DMS 273 (cell line): ENCODE measurements at regions not wholly inside any gene's neighbourhood (a gene's known extent, or its start where the extent isn't known, plus 50 kb on each side); places are given as distances from the start of the nearest gene placed in this dataset.
A peak's percentile ranks its signal among the peaks of the same experiment; 100 is the strongest.

Experiments
- DNase-seq: peaks from one replicate; lab custom pipeline; 2025; ENCODE audit not compliant: unreplicated experiment; lab: John Stamatoyannopoulos, UW

DNA sequence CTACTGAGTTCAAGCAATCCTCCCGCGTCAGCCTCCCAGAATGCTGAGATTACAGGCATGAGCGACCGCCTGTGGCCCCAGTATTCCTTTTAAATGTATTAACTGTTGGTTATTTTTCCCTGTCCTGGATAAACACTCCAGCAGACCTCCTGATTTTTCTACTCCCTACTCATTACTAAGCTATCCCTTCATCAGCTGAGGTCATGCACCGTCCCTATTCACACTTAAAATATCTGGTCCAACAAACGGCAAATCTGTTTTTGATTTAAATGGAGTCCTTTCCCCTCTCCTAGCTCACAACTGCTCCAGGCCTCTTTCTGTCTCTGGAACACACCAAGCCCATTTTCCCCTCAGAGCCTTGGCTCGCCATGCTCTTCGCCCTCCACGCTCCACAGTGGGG is 1003.3 kb upstream of the TMEM132C start:
- no peak for DNase-seq

DNA sequence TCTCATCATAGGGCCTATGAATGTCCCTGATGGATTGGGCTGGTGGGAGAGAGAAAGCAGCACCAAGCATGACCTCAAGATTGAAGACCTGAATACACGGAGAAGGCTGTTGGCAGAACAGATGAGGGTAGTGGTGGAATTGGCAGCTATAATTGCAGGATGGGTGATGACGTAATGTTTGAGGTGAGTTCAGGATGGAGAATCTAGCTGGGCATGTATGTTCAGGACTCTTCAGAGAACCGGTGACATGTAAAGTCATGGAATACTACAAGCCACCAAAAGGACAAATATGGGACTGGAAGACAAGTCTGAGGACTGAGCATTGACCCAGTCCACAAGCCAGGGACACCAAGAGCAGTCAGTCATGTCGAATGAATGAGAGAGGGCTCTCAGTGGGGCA is 999.8 kb upstream of the TMEM132C start:
- no peak for DNase-seq

DNA sequence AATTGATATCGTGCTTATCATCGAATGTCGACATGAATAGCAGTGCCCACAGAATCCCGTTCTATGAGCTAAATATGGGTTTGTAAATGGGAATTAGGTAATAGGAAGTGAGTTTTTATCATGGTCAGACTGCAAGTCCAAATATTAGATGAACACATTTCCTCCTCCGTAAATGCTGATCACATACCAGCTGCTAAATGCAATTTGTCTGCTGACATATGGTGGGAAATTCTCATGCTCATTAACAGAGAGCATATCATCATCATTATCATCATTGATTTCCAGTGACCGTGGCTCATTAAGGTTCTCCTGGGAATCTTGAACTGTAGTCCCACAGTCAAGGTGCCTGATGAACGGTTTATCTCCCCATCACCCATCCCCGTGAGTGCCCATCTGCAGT is 998.8 kb upstream of the TMEM132C start:
- no peak for DNase-seq

DNA sequence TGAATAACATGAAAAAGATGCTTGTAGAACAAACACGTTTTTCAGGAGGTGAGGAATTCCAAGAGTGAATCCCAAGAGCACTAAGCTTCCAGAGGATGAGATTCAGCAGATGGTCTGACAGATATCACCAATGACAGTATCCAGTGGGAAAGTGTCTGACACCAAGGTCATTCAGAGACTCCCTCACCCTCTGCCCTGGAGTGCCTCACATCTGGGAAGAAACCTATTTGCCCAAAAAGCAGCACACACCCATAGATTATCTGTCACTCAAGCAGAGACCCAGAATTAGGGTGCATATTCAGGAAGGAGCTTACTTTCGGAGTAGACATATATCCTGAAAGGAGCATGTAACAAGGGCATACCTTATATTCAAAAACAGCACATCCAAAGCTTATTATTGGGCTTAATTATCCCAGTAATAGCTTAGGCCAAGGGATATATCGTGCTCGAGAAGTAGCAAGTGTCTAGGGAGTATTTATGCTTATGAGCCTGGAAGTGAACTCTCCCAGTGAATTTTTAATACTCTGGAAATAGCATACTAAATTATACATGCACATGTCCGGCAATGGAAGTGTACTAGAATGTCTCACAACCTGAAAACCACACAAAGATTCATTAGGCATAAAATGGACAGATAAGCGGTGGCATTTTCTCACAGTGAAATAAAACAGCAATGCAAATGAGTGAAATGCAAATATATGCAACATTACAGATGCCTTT is 998.1 kb upstream of the TMEM132C start:
- DNase-seq: no peak

DNA sequence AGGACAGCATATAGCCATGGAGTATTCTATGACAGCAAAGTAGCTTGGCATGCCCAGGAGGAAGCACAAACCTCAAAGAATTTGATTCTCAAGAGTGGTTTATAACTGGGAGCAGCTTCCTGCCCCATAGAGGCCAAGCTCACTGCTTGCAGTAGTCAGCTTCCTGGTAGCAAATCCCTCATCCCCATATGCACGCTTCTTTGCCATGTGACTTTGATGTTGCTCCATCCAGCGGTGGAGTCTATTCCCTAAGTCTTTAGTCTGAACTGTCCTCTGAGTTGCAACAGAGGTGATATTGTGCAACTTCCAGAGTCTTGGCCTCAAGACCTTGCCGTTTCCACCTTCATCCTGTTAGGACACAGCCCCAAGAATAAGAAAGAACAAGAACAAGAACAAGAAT is 996.8 kb upstream of the TMEM132C start:
- no peak for DNase-seq

DNA sequence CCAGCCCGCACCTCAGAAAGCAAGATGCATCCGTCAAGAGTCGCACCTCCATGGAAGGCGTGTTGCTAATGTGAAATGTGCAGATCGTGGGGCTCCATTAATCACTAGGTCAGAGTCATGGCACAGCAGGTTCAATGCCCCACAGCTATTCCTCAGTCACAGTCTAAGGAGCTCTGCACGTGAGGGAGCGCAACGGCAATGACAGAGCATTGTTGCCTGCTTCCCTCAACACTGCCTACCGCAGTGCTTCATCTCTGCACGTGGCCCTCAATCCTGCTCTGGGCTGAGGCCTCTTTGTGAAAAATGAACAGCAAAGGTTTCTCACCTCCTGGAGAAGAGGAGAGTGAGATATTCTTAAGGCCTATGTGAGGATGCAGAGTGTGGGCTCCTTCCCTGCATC is 995.2 kb upstream of the TMEM132C start:
- DNase-seq: no peak

DNA sequence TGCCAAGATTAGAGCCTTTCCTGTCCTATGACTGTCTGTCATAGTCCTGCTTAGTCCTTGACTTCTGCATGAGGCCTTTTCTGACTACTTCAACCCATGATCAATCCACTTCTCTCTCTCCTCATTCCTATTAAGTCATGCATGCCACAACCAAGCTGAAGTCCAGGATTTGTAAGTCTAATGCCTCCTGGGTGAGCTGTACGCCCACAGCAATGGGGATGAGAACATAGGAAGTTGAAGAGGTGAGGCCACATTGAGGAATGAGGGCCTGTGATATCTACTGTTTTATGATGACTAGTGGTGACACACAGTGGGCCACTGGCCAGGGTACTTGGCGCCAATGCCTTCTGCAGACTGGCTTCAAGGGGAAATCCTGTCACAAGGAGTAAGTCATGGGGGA is 994.1 kb upstream of the TMEM132C start:
- DNase-seq: no peak

DNA sequence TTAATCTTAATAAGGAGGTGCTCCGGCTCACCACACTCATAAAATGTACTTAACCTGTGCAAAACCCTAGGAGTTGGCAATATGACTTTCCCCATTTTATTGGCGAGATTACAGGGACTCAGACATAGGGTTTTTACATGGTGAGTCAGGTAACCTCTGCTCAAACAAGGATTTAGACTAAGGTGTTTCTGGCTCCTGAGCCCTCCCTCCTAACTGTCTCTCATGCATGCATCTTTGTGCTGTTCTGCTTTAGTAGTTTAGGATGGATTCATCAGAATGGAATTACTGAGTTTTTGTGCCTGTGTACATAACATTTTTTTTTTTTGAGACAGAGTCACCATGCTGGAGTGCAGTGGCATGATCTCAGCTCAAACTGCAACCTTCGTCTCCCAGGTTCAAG is 993.3 kb upstream of the TMEM132C start:
- DNase-seq: no peak

DNA sequence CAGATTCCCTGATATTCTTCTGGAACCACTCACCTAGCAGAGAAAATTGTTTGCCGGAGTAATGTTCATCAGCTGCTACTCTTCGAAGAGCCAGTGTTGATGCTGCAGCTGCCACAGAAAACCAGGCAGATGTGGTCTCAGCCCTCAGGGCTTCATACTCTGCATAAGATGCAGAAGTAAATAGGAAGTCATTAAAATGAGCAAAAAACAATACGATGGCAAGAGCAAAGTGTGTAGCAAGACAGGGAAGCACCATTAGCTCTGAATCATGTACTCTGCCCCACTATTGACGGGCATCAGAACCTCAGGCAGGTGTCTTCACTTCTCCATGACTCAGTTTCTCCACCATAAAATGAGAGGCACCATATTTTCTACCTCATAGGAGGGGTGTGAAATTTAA is 991.6 kb upstream of the TMEM132C start:
- no peak for DNase-seq

DNA sequence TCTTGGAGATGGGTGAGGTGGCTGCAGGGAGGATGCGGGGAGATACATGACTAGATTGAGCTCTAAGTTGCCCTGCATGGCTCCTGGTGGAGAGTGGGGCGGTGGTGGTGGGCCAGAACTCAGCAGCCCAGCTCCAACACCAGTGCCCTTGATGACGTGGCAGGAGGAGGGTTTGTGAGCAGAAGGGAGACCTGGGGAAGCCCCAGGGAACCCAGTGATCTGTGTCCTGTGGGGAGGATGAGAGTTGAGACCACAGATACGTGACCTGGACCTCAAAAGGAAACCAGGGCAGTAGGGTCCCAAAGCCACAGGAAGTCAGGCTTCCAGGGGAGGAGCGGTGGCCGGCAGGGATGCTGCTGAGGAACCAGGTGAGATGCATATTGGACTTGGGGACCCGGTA is 989.1 kb upstream of the TMEM132C start:
- no peak for DNase-seq

DNA sequence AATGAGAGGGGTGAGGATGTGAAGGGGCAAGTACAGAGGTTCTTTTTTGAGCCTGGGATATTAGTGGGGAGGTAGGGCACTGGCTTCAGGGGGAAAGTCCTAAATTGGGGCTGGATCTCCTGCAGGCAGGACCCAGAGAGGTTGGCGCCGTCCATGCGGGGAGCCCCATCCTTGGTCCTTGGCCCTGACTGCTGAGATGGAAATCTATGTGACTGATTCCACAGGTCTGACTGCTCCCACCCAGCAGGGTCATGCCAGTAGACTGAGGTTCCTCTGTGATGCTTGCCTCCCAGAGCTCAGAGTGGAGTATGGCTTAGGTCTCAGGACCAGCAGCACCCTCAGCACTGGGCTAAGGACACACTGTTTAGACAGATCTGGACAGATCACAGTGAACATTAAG is 988.6 kb upstream of the TMEM132C start:
- DNase-seq: no peak

DNA sequence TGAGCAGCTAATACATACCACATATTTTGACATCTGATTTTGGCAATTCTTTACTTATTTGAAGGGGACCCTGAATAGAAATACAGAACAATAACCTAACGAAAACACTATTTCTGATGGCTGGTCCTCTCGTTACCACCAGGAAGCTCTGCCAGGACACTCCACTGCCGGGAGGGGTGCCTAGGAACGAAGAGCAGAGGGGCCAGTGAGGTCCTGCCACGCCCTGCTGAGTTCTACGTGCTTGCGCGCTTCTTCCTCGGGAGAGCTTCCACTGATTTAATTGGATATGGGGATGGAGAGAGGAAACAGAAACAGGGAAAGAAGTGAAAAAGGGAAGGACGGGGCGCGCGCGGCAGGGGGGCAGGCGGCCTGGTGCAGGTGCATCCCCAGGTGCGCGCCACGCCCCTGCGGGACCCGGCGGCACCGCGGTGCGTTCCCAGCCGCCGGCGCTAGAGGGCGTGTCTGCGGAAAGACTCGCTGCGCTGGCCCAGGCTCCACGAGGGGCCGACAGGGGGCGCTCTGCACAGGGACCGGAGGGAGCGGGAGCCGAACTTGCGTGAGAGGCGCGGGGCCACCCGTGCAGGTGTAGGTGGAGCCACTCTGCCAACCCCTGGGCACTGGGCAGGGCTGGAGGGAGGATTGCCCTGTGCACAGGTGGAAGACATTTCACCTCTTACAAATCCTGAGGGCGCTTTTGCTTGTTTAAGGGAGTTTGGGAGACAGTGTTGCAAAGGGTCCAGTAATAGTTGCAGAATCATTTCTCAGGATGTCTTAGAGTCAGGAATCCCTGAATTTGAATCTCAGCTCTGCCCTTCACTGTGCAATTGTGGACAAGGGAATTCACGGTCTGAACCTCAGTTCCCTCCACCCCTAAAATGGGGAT is 986.3 kb upstream of the TMEM132C start:
- peak; percentile 80 for DNase-seq

DNA sequence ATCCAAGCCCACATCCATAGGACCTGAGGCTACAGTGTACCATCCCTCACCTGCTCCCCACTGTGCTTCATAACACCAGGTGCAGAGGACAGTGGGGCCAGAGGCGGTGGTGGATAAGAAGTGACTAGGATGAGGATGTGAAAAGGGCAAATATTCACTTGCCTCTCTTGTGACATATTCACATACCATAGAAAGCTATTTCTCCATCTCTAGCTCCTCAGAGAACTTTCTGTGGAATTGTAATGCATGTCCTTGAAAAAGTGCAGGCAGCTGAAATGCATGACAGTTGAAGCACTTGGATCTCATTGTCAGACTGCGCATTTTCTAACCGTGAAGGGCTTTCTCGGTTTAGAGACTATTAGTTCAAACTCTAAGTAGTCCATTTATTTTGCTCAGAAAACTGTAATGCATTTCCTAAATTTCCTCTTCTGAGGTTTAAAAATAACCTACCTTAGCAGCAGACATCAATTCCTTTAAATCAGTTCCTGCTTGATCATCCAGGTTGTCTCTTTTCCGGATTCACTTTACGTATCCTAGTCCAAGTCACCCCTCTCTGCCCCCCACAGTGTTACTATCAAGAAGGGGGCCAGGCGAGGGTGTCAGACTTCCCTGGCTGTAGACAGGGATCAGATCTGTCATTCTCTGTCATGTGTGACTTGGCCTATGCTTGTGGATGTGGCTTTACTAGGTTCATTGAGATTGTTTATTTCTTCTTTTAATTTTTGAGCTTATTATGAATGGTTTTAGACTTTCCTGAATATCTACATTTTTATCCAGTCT is 984.0 kb upstream of the TMEM132C start:
- DNase-seq: no peak

DNA sequence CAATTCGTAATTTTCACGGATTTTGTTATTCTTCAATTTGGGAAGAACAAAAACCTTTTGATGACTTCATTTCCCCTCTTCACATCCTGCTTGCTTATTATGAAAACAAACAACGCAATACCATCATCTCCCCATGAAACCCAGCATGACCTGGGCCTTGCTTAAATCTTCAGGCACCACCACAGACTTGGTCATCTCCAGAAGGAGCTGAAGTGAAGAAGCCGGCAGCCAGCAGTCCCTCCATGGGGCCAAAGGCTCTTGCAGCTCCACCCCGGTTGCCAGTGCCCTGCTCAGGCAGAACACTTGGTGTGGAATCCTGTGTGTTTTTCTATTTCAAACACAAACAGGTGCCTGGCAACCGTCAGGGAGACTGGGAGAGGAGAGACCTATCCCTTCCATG is 982.9 kb upstream of the TMEM132C start:
- DNase-seq: no peak

DNA sequence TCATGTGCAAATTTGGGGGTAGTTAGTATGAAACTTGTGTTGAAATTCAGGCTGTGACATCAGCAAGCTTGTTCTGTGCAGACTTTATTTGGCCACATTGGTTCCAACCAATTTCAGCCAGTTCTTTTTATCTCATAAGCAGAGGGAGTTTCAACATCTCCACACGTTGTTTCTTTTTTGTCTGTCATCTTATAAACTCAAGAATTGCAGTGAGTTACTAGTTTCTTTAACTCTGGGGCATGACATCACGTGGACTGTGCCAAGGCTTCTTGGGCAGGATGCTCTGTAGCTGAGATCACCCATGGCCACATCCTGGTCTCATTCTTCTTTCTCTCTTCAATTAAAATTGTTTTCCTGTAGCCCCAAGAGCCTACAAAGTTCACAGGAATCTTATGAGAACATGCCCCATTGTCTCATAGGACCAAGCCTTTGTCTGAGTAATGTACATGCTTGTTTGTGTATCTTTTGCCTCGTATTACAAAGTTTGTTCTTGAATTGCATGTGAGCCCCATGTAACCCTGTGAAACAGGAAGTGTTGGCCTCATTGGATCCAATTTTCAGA is 982.0 kb upstream of the TMEM132C start:
- no peak for DNase-seq

DNA sequence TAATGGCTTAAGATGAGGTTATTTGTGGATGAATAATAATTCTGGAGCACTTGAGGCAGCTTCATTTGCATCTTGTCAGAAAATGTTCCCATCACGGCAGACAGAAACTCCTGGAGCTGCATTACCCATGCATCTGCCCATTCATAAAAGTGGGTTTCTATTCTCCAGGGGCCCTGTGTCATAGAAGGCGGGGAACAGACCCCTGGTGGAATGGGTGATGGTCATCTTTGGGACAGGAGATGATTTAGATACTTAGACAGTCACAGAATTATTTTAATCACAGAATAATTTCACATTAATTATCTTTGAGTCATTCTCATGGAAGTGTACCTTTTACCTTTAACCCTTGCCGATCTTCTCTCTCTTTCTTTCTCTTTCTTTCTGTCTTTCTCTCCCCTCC is 980.7 kb upstream of the TMEM132C start:
- DNase-seq: no peak

DNA sequence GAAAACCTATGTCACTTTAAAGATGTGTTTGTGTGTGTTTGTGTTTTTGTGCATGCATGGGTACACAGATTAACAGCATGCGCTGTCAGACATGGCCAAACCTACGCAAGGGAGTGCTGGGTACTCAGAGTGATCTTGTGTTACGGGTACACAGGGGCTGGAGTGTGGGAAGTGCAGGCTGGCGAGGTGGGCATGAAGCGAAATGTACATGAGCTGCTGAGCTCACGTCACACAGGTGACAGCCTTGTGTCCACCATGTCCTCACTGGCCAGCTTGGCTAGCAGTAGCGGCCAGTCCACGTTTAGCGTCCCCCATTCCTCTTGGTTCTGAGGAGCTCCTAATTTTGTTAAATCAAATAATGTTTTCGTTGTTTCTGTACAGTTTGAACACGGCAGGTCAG is 979.7 kb upstream of the TMEM132C start:
- DNase-seq: no peak

DNA sequence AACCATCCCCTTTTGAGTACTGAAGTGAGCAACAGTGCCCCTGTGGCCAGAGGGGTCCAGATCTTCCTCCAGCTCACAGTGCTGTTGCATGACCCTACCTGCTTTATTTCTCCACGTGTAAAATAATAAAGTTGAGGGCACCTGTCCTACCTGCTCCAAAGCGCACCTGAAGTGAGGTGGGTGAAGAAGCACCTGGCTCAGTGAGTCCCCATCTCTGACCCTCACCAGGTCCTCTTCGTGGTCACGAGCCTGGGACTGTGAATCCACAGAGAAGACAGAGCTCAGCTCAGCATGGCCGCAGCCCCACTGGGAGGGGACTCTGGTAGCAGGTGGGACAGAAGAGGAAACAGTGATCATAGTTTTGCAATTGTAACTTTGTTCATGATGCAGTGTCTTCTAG is 976.7 kb upstream of the TMEM132C start:
- no peak for DNase-seq

DNA sequence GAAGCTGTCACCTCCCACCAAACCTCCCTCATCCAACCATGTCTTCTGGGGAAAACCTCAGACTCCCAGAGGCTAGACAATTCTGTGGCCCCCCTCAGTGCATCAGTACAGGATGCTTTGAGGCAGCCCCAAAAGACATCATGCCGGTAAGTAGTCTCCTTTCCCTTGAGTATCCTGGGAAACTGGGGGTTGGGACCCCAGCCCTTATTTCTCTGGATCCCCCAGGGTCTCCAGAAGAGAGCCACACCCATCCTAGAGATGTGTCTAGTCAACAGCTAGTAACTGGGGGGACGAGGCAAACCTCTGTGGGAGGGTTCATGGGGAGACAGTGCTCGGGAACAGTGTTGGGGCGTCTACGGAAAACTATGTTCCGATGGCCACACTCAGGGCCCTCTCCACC is 974.2 kb upstream of the TMEM132C start:
- no peak for DNase-seq

DNA sequence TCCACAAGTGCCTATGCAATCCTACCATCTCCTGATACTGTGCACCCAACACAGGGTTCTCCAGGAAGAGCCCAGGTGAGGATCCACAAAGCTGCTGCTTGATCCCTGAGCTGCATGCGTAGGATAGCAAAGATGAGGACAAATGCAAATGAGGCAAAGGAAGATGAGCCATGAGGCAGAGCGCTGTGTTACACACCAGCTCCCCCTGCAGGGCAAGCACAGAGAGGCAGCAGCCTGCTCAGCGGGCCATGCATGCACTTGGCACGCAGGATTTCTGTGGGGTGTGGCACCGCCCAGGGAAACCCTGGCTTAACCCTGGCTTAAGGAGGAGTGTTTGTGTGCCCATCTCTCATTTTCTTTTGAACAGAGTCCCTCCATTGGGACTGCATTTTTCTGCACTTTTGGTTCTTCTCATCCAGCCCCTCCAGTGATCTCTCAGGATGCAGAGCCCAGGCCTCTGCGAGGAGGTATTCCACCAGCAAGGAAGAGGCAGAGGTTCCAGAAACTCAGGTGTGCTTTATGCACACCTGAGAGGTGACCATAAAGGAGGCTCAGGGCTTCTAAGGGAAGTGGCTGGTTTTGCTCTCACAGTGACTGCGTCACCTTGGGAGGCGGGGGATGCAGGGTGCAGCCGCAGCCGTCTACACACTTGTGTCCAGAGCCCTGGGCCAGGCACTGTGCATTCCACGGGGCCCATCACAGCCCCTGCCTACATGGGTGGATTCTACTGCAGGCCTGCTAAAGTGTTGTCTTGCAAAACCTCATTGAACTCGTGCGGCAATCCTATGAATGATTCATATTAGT is 973.3 kb upstream of the TMEM132C start:
- DNase-seq: peak; percentile 47
